Medulla oblongata (tissue), 1 donor: ENCODE measurements at regions not wholly inside any gene's neighbourhood (a gene's known extent, or its start where the extent isn't known, plus 50 kb on each side); places are given as distances from the start of the nearest gene placed in this dataset.

Source experiments
- DNase-seq: peaks from one replicate; pipeline ENCODE4 v3.0.0-alpha.2; 2015; ENCODE audit errors: extremely low spot score

DNA sequence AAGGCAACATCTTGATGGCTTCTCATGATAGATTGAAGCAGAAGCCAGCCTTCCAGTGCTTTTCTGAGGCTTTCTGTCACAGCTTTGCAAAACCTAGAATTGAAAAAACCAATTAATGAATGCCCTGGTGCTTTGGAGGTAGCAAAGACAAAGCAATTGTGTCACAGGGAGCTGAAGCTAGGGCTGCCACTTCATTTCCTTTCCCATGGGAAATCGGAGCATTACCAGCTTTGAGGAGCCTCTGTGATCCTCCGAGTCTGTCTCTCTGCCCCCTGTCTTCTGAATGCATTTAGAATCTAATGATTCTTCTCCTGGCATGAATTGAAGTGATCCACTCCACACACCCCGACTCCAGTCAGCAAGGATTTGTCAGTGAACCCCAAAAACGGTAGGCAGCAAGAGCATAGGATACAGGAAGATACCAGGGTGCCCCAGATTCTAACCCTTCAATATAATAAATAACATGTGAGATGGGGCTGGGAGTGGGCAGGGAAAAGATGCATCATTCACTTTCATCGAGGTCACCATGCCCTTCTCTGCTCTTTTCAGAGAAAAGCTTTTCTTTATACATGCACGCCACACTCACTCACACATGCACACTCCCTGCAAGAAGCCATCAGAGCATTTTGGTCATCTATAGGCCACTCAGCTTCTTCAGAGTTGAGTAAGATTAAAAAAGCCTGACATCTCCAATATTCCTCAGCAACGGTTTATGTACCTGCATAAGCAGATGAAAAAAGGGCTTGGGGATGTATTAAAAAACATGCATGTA, 247.7 kb upstream of the ZNF462 start:
- no peak for DNase-seq

DNA sequence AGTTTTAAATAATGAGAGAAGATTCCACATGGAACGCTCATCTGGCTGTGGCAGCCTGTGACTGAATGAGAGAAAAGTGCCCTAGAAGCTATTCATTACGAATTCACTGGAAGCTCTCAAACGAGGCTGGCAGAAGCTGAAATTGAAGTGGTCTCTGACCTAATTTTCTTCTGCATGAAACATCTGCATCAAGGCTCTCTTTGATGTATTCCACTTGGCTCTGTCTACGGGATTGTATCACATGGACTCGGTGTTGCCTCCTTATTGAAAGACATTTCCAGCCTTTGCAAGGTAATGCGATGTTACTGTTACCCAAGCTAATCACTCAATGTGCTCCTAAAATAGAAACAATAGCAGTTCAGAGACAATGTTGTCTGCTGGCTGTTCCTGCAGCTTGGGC, 246.9 kb upstream of the ZNF462 start:
- DNase-seq = peak; percentile 45

DNA sequence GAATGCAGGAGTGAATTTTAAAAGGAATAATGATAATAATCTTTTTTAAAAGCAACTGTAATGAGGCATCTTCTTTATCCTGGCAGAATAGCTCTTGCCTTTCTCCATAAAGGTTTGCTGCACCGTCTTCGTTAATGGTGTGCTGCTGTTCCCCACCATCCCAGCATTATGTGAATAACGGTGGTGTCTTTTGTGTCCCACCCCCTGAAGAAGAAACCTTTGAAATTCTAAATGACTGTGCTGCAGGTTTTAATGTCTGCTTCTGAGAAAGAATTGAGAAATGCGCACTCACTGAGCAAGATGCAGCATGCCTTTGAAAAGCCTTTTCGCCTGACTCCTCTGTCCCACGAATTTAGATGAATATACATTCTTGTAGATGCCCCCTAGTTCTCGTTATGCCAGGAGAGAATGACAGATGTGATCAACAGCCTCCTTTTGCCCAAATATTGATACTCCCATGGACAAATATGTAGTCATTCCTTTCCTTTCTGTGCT, 246.1 kb upstream of the ZNF462 start:
- no peak for DNase-seq

DNA sequence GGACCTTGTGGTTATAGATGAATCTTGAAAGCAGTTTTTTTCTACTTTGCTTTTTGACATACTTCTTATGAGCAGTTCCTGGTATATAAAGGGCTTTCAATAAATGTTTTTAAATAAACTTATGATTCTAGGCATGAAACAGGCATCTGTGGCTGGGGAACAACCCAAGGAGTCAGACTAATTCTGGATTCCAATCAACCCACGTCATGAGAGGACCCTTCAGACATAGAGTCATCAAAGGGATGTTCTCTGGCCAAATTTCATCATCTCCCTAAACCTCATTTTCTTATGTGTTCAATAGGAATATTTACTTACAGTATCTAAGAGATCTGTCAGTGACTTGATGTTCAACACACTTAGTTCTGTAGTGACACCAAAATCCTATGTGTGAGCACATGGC, 243.8 kb upstream of the ZNF462 start:
- DNase-seq = no peak

DNA sequence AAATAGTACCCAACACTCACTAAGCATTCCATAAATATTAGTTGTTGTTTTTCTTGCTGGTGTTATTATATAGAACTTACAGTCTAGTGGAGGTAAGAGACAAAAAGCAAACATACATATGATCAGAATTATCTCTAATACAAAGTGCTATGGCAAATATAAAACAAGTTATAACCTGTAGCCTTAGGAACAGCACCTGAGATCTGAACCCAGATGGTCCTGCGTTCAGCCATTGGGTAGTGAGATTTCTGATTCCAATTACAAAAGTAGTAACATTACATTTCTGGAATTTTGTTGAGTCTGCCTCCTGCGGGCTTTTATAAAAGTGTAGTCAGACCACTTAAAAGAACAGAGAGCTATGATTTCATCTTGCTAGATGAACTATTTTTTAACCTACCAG, 242.9 kb upstream of the ZNF462 start:
- DNase-seq = no peak

DNA sequence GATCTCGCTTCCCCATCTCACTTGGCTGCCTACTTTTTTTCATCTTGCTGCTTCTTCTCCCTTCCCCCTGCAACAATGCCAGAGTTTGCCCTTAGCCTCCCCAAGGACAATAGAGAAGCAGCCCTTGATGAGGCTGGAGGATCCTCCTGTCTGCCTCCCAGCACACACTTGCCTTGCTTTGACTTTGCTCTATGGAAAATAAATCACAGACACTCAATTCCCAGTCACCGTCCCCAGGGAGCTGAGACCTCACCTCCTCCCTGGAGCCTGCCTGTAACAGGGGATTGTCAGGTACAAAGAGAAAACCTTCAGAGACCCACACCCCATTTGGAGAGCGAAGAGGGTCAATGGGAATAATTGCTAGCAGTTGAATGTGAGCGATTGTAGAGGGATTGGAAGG, 242.1 kb upstream of the ZNF462 start:
- DNase-seq = no peak

DNA sequence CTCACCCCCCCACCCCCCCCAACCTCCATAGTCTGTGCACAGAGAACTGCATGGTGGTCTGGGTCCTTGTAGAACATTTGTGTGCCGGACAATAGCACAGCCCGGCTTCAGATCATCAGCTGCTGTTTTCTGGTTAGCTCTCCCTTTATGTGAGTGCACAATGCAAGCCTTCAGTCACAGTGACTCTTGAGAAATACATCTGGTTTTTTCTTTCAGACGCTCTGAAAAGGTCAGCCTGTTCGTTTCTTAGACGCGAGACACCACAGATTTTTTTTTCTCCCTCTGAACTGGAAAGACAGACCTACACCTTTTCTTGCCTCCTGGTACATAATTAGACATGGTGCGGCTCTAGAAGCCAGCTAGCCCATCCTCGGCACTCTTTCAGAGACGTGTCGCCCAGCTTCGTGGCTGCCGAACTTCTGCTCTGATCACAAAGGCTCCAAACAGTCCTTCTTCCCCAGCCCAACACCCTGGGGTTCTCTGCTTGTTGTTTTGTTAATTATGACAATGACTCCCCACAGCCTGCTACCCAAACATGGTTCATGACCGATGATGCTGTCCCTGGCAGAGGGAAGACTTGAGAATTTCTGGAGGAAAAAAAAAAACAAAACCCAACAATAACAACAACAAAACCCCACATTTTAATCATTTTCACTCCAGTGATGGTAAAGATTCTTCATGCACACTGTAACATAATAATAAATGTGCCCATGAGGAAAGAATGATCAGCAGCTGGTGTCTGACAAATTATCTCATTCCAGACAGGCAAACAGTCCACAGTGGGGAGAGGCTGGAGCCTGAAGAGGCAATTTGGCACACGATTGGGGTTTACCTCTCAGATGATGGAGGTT, 241.4 kb upstream of the ZNF462 start:
- peak; percentile 76 for DNase-seq

DNA sequence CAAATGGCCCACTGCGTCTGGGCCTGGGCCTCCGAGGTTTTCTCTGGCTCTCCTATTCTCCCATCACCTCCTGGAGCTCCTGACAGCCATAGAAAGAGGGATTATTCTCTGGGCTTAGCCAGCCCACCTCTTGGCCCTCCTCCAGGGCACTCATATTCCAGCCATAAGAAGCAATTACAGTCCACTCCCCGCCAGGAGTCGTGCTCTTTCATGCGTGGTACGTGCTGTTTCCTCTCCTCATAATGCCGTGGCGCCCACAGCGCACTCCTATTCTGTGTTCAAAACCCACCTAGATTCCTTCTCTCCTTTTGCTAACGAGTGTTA, 240.8 kb upstream of the ZNF462 start:
- no peak for DNase-seq

DNA sequence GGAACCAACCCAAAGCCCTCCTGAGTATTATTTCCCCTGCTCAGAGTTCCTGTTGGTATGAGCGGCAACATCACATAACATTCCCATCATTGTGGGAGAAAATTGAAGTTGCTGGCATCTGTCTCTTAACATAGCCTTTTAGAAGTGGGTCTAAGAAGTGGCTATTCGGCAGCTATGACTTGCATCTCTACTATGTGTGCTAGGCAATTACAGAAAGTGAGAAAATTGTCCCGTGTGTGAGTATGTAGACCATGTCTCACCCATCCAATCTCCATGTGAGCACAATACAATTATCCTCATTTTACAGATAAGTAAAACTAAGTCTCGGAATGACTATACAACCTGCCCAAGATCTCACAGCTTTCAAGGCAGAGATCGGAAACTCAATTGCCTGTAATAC, 239.4 kb upstream of the ZNF462 start:
- no peak for DNase-seq

DNA sequence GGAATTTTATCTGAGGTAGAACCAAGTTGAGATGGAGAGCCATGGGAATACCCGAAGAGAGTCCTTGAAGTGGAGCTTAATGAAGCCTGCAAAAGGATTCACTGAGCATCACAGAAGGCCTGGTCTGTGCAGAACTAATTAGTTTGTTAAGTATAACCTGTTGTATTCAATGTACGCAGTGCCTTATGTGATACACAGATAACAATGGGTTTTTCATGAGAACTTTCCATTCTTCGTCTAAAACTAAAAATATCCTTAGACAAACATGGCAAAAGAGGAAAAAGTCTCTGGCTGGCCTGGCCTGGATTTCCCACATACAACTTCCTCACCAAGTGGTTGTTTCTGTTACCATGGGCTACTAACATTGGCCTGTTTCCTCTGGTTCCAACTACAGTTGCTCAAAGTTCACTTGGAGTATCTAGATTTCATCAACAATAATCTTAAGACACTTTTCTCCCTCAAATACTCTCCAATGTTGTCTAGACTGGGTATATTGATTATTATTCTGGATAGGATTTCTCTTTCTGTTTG, 237.6 kb upstream of the ZNF462 start:
- no peak for DNase-seq

DNA sequence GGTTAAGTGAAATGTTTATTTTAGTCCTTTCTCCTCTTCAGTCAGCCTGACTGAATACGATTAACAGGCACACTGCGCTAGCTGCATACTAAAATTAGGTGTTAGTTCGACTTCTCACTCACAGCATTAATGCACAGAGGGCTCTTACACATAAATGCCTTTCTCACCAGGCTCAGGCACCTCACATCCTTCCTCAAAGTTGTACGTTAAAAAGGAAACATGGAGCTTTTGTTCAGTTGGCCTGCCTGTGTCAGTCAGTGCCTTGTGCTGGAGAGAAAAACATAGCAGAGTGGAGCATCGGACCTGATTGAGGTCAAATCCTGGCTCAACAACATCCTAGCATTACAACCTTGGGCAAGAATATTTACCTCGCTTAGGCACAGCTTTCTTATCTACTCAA, 236.0 kb upstream of the ZNF462 start:
- no peak for DNase-seq

DNA sequence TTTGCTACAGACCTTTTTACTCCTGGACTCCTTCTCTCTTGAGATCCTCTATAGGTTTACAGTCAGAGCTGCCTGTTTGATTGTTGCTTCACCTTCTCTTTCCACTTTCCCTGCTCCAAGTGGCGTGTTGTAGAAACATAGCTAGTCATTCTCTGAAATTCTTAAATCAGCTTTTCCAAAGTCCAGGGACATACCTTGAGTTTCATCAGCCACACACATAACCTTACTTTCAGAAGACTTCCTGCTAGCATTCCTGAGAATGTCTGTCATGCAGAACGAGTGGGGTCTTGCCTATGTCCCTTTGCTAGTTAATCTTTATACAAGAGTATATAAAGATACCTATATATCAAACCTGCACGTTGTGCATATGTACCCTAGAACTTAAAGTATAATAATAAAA, 230.3 kb upstream of the ZNF462 start:
- no peak for DNase-seq

DNA sequence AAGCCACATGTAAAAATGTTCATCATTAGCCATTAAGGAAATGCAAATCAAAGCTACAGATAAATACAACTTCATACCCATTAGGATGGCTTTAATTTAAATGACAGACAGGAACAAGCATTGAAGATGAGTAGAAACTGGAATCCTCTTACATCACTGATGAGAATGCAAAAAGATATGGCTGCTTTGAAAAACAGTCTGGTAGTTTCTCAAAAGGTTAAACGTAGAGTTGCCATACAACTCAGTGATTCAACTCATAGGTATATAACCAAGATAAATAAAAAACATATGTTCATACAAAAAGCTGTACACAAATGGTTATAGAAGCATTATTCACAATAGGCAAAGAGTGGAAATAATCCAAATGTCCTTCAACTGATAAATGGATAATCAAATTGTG, 228.8 kb upstream of the ZNF462 start:
- DNase-seq = no peak

DNA sequence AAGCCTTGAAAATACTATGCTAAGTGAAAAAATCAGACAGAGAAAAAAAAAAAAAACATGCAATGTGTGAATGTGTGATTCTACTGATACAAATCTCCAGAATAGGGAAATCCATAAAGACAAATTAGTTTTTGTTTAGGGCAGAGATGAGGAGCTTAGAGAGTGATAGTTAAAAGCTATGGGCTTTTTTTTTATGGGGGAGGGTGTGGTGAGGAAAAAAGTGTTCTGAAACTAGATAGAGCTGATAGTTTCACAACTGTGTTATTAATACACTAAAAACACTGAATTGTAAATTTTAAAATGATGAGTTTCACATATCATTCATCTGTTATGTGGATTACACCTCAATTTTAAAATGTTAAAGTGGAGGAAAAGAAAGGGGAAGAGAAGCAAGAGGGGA, 228.3 kb upstream of the ZNF462 start:
- no peak for DNase-seq

DNA sequence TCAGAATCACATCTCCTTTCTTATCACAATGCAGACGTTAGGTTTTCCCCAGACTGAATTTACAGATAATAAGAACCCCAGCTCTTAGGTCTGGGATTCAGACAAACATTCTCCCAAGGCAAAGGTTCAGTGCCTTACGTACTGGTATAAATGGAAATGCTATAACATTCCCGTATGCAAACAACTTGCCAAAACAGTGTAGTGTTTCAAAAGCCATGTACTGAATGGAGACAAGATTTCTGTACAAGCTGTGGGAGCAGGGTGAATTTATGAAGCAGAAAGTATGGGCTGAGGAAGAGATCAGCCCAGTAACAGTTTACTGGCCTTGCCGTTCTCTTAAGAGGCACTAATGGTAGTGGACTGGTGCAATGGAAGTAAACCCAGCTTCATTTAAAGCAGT, 225.5 kb upstream of the ZNF462 start:
- no peak for DNase-seq

DNA sequence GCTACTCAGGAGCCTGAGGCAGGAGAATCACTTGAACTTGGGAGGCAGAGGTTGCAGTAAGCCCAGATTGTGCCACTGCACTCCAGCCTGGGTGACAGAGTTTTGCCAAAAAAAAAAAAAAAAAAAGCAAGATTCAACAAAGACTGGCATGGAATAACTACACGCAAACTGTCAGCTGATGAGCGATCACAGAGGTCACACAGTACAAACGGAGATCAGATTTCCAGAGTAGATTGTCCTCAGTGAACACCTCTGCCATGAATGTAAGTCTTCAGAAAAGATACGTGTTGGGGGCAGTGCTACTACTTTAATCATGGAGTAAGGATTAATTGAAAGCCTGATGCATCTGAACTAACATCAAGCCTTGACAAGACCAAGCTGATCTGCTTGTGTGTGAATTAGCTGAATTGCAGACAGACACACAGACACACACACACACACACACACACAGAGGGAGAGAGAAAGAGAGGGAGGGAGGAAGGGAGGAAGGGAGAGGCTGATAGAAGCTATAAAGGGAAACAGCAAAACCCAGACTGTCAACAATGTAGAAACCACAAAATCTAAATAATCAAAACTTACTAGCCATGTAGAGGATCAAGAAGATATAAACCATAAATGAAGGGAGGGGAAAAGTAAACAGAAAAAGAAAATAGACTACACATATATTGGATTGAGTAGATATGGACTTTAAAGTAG, 222.9 kb upstream of the ZNF462 start:
- DNase-seq = no peak

DNA sequence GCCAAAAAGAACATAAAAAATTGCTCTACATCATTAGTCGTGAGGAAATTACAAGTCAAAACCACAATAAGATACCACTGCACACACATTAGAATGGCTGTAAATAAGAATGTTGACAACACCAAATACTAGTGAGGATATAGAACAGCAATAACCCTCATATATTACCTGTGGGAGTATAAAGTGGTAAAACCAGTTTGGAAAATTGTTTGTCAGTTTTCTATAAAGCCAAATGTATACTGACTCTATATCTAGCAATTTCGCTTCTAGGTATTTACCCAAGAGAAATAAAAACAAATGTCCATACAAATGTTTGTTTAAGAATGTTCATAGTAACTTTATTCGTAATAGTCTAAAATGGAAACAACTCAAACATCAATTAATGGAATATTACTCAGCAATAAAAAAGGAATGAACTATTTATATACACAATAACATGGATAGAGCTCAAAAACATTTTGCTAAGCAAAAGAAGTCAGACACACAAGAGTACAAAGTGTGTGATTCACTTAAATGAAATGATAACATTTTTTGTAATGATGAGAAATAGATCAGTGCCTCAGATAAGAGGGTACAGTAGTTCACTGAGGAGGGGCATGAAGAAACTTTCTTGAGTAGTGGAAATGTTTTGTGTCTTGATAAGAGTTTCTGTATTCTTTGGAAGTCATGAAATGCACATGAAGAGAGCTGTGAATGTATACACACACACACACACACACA, 219.6 kb upstream of the ZNF462 start:
- no peak for DNase-seq

DNA sequence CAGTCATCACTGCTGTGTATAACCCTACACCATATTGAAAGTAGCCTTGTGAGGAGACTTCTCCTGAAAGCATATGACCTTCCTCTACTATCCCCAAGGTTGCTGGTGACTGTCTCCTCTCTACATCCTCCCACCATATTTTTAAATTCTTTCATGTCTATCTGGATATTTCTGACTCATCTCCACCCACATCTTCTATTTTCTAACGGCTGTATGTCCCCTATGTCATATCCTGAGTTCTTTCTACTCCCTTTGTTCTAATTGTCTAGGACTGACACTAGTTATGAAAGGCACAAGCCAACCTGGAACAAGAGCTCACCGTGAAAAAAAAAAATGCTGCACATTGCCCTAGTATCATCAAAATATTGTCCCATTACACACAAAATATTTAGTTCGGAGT, 218.3 kb upstream of the ZNF462 start:
- no peak for DNase-seq

DNA sequence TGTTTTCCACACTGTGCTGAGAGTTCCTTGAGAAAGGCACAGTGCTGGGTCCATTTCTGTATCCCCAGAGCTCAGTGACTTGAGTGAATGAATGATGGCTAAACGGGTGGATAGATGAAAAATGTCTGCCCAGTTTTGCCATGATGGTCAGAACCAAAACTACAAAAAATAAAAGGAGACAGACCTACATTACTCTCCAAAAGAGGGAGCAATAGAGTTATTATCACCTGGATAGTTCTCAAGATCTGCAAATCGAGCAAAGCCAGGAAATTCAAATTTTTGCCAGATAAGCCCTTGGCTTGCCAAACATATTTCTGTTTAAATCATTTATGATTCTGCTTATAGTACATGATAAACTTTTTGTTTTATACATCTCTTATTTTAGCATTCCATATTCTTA, 214.2 kb upstream of the ZNF462 start:
- DNase-seq = no peak

DNA sequence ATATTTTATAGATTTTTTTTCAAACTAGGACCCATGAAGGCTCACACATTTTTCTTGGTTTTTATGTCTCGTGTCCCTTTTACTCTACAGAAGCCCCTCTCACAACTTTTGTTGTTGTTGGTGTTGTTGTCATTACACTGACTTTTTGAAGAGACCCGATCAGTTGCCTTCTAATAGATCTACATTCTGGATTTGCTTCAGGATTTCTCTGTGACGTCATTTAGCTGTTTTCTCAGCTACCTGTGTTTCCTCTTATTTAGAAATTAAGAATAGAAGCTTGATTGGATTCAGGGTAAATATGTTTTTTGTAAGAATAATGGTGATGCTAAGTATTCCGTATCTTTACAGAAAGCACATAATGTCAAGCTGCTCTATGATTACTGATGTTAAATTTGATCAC, 213.3 kb upstream of the ZNF462 start:
- no peak for DNase-seq

DNA sequence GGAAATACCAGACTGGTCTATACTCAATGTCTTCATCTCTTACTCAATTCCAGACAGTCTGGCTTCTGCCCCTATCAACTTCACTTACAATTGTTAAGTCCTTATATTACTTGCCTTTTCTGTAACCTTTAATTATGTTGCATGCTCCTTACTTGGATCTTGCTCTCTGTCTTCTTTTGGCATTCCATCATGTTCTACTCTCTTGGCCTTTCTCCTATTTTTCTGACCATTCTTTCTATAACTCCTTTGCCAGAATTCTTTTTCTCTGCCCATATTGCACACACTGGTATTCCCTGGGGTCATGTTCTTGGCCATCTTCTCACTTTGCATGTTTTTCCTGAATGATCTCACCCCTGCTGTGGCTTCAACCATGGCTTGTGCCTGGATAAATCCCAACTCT, 209.8 kb upstream of the ZNF462 start:
- no peak for DNase-seq

DNA sequence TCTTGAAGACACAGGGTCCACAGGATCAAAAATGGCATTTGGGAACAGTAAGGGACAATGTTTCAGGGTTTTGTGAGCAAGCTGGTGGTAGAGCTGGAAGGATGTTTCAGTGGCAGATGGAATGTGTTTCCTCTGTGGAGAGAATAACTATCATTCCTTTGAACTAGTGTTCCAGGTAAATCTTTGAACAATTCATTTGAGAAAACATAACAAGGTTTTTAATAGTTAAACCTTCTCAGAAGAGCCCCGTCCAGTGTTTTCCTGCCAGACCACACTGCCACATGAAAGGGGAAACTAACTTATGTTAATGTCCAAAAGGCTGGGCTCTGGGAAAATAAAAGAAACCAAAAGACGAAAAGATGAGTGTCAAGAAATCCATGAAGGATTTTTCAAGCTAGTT, 207.0 kb upstream of the ZNF462 start:
- DNase-seq = no peak
